OCI-LY1 (cell line): ENCODE measurements at regions not wholly inside any gene's neighbourhood (a gene's known extent, or its start where the extent isn't known, plus 50 kb on each side); places are given as distances from the start of the nearest gene placed in this dataset.

Experiments
- CTCF ChIP-seq: fragments of 200-600 bp; sonication (generic), shearing (Covaris generic); IDR thresholded peaks from 2 replicates; pipeline ENCODE4 v1.5.1; 2017; ENCODE audit warnings: mild to moderate bottlenecking, antibody characterized with exemption, low read length, moderate library complexity, mixed read lengths
- EZH2 ChIP-seq: fragments of 200-600 bp; sonication (generic), shearing (Covaris generic); IDR thresholded peaks from 2 replicates; pipeline ENCODE4 v1.8.0; 2017; ENCODE audit warnings: borderline replicate concordance, mixed run types, mild to moderate bottlenecking, antibody characterized with exemption, low read length, moderate library complexity, mixed read lengths

- TF ChIP-seq CTCF (no peak), EZH2 (no peak)
These were observed 191.4 kb downstream of the CYLD start for GRCh38 chr16:50933262-50933661.
